ENCODE measurements at regions not wholly inside any gene's neighbourhood (a gene's known extent, or its start where the extent isn't known, plus 50 kb on each side); places are given as distances from the start of the nearest gene placed in this dataset.

GRCh38 chr14:104393199-104393897 is 186.2 kb upstream of the C14orf180 start:
- TF ChIP-seq ZFX (IDR thresholded peaks at IDR 0.05; ENCODE audit: borderline replicate concordance) (no peak), CTCF (IDR thresholded peaks at IDR 0.05) (no peak)
- H3K27ac ChIP-seq, result no peak overlapping the region

GRCh38 chr14:104393898-104394381 is 185.6 kb upstream of the C14orf180 start:
- TF ChIP-seq ZFX (IDR thresholded peaks at IDR 0.05; ENCODE audit: borderline replicate concordance), result no peak
- TF ChIP-seq CTCF (IDR thresholded peaks at IDR 0.05), result no peak
- H3K27ac ChIP-seq, result no peak overlapping the region

GRCh38 chr14:104394409-104394851 is 185.1 kb upstream of the C14orf180 start:
- TF ChIP-seq CTCF (IDR thresholded peaks at IDR 0.05) (no peak), ZFX (IDR thresholded peaks at IDR 0.05; ENCODE audit: borderline replicate concordance) (no peak)
- H3K27ac ChIP-seq, result no peak overlapping the region

- no peak overlapping the region for H3K27ac ChIP-seq
- no peak for TF ChIP-seq CTCF (IDR thresholded peaks at IDR 0.05)
- no peak for TF ChIP-seq ZFX (IDR thresholded peaks at IDR 0.05; ENCODE audit: borderline replicate concordance)
Observed at GRCh38 chr14:104395276-104395675, 184.3 kb upstream of the C14orf180 start.

- TF ChIP-seq ZFX (IDR thresholded peaks at IDR 0.05; ENCODE audit: borderline replicate concordance), result no peak
- no peak overlapping the region for H3K27ac ChIP-seq
Observed at GRCh38 chr14:104395941-104396681, 183.5 kb upstream of the C14orf180 start.

GRCh38 chr14:104396682-104397470 is 182.7 kb upstream of the C14orf180 start:
- TF ChIP-seq ZFX (IDR thresholded peaks at IDR 0.05; ENCODE audit: borderline replicate concordance), result no peak
- no peak for TF ChIP-seq CTCF (IDR thresholded peaks at IDR 0.05)
- H3K27ac ChIP-seq, result no peak overlapping the region

GRCh38 chr14:104397956-104398355 is 181.6 kb upstream of the C14orf180 start:
- no peak overlapping the region for H3K27ac ChIP-seq
- TF ChIP-seq ZFX (IDR thresholded peaks at IDR 0.05; ENCODE audit: borderline replicate concordance) (no peak), CTCF (IDR thresholded peaks at IDR 0.05) (no peak)

All from 22Rv1 (cell line).